Right lobe of liver (tissue), 4 donors: ENCODE measurements at regions not wholly inside any gene's neighbourhood (a gene's known extent, or its start where the extent isn't known, plus 50 kb on each side); places are given as distances from the start of the nearest gene placed in this dataset.
"Not testable (repeated sequence)": the region's sequence is repeated elsewhere in the genome, so short reads cannot be mapped to it uniquely, and the experiment has no call there.

Experiments
- POLR2A ChIP-seq: fragments of 450-650 bp; IDR thresholded peaks from one replicate; pipeline ENCODE4 v1.6.1; 2017; ENCODE audit warnings: antibody characterized with exemption, mild to moderate bottlenecking
- TF ChIP-seq, protein P1 (sequence below), 4 donors: fragments of 200-600 bp in 3 of 4; fragments of 450-650 bp in 1 of 4; IDR thresholded peaks; one replicate each; pipeline versions ENCODE4 v1.5.1 to v1.8.0; 2016 to 2022; ENCODE audit warnings: antibody characterized with exemption in 4 of 4, mild to moderate bottlenecking in 2 of 4
- donor health status: DM: no; HTN: no; CAD: no.
- donor health status: DM: no; HTN: no; CAD: no.
- donor health status: DM: no; HTN: yes; CAD: no.

DNA sequence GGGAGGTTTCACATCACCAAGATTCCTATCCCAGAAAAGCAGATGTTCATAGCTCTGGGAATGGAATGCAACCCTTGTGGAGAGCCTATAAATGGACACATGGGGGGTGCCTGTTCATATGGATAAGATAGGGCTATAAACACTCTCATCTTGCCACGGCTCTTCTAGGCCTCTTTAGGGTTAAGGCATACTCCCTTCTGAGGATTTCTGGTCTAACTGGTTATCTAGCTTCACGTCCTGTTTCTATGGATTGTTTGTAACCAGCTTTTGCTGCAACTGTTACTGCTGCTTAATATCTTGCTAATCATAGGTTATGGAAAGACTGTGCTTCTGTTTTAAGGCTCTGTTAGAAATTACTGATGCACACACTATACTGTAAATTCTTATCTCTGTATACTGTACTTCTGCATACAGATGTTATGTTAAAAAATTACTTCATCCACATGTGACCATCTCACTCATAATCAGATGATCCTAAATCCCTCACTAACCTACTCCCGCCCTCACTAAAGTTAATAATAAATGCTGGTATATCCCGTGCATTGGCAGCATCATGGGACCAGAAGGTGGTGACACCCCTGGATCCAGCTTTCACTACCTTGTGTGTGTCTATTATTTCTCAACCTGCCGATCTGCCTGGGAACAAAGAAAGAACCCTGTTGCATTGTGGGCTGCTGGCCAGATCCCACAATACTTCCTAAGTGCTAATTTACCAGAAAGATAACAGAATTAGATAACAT lies 68.7 kb downstream of the PRKAB2 start:
- TF ChIP-seq, protein P1, sequence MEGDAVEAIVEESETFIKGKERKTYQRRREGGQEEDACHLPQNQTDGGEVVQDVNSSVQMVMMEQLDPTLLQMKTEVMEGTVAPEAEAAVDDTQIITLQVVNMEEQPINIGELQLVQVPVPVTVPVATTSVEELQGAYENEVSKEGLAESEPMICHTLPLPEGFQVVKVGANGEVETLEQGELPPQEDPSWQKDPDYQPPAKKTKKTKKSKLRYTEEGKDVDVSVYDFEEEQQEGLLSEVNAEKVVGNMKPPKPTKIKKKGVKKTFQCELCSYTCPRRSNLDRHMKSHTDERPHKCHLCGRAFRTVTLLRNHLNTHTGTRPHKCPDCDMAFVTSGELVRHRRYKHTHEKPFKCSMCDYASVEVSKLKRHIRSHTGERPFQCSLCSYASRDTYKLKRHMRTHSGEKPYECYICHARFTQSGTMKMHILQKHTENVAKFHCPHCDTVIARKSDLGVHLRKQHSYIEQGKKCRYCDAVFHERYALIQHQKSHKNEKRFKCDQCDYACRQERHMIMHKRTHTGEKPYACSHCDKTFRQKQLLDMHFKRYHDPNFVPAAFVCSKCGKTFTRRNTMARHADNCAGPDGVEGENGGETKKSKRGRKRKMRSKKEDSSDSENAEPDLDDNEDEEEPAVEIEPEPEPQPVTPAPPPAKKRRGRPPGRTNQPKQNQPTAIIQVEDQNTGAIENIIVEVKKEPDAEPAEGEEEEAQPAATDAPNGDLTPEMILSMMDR (IDR thresholded peaks at IDR 0.05) = not testable (repeated sequence)
- TF ChIP-seq POLR2A = not testable (repeated sequence)
